ENCODE measurements at regions not wholly inside any gene's neighbourhood (a gene's known extent, or its start where the extent isn't known, plus 50 kb on each side); places are given as distances from the start of the nearest gene placed in this dataset.

- TF ChIP-seq EZH2 (IDR thresholded peaks at IDR 0.05; ENCODE audit: borderline replicate concordance, low read length), result no peak
- TF ChIP-seq, protein P1, sequence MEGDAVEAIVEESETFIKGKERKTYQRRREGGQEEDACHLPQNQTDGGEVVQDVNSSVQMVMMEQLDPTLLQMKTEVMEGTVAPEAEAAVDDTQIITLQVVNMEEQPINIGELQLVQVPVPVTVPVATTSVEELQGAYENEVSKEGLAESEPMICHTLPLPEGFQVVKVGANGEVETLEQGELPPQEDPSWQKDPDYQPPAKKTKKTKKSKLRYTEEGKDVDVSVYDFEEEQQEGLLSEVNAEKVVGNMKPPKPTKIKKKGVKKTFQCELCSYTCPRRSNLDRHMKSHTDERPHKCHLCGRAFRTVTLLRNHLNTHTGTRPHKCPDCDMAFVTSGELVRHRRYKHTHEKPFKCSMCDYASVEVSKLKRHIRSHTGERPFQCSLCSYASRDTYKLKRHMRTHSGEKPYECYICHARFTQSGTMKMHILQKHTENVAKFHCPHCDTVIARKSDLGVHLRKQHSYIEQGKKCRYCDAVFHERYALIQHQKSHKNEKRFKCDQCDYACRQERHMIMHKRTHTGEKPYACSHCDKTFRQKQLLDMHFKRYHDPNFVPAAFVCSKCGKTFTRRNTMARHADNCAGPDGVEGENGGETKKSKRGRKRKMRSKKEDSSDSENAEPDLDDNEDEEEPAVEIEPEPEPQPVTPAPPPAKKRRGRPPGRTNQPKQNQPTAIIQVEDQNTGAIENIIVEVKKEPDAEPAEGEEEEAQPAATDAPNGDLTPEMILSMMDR (conservative IDR thresholded peaks at IDR 0.05 in 1 of 2, IDR thresholded peaks at IDR 0.05 in 1 of 2; ENCODE audit: extremely low read depth in 1 of 2, insufficient read depth in 1 of 2, low read depth in 1 of 2, low read length in 2 of 2), result no peak
Measured at GRCh38 chr10:21285742-21286331, 239.6 kb downstream of the SKIDA1 start.

Measured in mammary epithelial cell (primary cell).